ENCODE measurements at regions not wholly inside any gene's neighbourhood (a gene's known extent, or its start where the extent isn't known, plus 50 kb on each side); places are given as distances from the start of the nearest gene placed in this dataset.

DNA sequence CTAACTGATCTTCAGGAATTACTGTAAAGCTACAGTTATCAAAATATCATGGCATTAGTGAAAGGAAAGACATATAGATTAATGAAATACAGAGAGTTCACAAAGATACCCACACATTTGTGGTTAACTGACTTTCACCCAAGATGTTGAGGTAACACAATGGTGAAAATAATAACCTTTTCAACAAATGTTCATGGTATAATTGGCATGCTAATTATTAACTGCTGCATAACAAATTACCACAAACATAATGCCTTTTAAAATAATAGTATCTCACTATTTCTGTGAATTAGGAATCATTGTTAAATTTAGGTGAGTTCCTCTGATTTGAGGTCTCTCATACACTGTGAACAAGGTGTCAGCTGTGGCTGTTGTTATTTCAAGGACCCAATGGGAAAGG is 1493.1 kb upstream of the ACVR2A start:
- TF ChIP-seq CTCF (IDR thresholded peaks at IDR 0.05; ENCODE audit: insufficient read depth, low read depth, low read length) = no peak
- TF ChIP-seq EZH2 (IDR thresholded peaks at IDR 0.05; ENCODE audit: insufficient read depth, low read length) = no peak

Data from astrocyte (in vitro differentiated cells and primary cell).